HG03159 (cell line): ENCODE measurements at regions not wholly inside any gene's neighbourhood (a gene's known extent, or its start where the extent isn't known, plus 50 kb on each side); places are given as distances from the start of the nearest gene placed in this dataset.

Source experiments
- ATAC-seq: cut with Tn5 transposase; IDR thresholded peaks from one replicate; pipeline ENCODE4 v1.9.1; 2021; ENCODE audit warnings: mild to moderate bottlenecking, moderate library complexity; ENCODE audit not compliant: unreplicated experiment

DNA sequence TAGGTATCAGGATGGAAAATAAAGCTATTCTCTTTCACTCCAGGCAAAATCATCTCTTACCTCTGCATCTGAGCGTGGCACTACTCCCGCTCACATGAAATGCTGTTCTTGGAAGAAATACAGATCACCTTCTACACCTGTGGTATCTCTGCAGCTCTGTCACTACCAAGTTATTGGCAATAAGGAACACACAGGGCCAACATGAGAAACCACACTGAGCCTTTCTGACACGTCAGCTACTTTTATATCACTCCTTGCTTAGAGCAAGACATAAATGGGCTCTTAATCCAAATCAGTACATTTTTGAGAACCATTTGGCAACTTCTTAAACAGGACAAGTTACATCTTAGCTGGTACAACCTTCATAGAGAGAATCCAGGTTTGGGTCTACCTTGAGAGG, 101.8 kb upstream of the GUCY1A1 start:
- no peak for ATAC-seq

DNA sequence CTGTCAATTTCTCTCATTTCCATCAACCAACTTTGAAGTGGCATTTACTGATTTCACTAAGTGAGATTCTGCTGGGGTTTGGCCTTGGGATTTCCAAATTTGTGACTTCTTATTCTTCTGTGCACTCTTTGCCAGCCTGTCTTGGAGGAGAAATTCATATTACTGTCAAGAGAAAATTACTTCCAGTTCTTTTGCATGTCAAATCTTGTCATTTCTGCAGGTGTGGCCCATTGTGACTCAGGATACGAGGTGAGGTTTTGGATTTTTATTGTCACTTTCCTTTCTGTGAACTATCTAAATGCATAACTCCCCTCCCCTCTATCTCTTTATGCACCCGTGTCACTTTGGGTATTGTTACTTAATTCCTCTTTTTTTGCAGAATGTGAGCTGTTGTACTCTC, 102.6 kb upstream of the GUCY1A1 start:
- no peak for ATAC-seq

DNA sequence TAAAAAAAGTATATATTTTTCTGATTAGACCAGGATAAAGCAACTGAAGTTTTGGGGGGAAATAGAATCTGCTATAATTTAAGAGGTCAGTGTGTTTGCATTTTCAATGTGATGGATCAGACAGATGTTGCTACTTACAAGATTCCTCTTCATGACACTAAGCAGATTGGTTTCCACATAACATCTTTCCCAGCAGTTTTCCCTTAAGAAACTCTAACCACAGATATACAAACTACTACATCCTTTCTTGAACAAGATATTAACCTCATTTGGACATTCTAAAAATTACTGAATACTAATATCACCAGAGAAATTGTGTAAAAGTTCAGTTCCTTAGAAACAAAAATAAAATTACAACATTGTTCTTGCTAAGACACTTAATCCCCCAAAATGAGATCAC, 106.7 kb upstream of the GUCY1A1 start:
- no peak for ATAC-seq

DNA sequence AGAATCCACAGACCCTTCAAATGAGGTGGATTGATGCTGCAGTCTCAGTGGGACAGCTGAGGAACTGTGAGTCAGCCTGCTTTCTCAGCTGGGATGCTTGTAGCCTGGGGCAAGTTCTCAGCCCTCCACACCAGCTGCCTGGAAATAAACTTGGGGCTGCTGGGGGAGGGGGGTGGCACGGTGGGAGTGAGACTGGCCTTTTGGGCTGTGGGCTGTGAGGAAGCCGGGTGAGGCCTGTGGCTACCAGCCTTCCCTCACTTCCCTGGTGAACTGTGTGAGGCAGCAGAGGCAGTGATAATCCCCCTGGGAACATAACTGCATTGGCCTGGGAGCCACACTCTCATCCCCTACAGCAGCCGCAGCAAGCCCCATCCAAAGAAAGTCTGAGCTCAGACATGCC, 114.5 kb upstream of the GUCY1A1 start:
- no peak for ATAC-seq

DNA sequence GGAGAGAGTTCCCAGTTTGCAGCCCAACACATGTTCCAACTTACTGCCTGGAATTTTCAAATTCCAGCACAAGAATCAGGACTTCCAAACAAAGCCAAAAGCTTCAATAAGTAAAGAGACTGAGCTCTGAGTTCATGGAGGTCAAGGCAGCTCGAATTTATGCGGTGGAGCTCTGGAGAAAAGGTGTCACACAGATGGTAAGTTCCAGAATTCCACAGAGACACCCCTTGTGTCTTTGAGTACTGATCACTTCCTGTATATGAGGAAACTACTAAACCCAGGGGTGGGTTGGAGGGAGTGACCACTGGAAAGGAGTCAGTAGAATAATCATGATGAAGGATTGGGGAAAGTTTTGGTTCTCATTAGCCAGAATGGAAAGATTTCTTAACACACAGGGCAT, 118.5 kb upstream of the GUCY1A1 start:
- ATAC-seq = no peak

DNA sequence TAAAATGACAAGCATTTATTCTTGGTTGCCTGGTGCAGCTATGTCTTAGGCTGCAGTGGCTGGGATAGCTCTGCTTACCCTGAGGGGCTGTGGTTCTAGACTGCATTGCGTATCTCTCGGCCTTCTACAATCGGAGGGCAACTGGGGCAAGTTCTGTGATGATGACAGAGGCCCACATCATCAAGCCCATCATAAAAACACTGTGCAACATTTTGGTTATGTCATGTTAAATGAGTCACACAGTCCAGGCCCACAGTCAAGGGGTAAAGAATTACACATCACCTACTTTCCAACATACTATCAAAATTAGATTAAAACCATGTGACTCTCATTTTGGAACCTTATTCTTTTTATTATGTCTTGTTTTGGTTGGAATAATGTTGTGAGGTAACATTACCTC, 120.2 kb upstream of the GUCY1A1 start:
- no peak for ATAC-seq

DNA sequence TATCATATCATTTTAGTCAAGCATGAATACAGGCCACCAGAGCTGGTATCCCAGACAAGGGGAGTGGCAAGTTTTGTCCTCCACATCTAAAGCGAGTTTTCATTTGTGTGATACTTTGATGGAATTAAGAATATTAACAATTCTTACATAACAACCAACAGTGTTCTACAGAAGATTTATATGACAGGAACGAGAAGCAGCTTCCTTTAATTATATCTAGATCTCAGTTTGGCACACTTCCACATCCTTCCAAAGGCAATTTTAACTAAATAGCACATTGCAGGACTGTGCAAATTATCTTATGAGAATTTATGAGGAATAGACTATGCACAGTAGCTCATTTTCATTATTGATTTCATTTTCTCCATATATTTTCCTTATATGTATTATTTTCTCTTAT, 121.2 kb upstream of the GUCY1A1 start:
- no peak for ATAC-seq

DNA sequence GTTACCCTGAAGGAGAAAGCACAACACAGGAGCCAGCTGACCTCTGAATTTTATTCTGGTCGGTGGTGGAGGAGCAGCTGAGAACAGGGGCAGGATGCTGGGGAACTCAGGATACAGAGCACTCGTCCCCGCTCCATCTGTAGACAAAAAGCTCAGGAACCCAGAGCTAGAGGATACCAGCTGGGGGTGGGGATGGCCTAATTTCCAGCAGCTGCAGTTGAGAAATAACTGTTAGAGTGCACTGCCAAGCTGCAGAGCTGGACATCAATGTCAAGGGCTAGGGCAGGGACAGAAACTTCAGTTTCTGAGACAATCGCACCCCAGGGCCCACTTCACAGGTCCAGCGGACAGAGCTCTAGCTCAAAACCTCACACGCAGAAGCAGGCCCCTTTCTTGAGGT, 122.1 kb upstream of the GUCY1A1 start:
- no peak for ATAC-seq

DNA sequence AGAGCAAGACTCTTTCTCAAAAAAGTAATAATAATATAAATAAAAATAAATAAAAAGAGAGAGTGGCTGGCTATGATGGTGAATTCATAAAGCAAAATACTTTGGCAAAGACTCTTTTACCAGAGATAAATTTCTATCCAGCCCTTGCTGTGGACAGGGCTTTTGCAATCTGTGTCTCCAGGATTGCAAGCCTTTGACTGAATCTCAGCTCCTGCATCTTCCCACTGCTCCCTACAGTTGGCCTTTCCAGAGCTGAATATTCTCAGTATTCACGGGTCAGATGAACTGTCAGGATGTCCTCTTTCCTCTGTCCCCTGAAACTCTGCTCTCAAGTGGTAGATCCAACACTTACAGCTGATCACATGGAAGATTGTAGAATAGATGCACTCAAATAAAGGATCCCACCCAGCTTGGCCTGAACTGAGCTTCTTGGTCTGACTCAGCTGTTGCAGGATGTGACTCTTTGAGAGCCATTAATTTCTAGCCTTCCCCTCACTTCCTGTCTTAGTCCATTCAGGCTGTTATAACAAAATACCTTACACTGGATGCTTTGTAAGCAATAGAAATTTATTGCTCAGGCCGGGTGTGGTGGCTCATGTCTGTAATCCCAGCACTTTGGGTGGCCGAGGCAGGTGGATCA, 123.4 kb upstream of the GUCY1A1 start:
- peak; percentile 77 for ATAC-seq

DNA sequence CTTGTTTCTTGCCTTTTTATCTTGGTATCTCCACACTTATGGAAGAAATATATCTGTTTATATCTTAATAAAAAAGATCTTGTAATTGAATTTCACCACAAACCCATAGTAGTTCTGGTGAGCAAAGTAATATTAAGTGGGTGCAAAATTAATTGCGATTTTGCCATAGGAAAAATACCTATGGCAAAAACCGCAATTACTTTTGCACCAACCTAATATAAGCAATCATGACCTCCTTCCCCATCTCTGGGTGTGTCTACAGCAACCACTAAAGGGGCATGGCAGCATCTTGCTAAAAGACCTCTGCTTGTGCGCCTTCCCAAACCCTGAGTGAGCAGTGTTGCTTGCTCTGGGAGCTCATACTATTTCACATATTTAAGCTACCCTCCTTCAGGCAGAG, 124.2 kb upstream of the GUCY1A1 start:
- no peak for ATAC-seq

DNA sequence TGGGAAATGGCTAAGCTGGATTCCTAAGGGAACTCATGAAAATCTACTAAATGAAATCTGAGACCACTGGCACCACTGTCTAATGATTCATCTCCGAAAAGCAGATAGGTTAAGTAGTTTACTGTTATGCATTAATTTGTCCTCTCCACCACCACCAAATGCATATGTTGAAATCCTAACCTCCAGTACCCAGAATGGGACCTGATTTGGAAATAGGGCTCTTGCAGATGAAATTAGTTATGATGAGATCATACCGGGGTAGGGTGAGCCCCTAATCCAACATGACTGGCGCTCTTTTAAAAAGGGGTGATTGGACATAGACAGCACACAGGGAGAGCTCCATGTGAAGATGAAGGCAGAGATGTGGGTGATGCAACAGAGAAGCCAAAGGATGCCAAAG, 124.9 kb upstream of the GUCY1A1 start:
- no peak for ATAC-seq

DNA sequence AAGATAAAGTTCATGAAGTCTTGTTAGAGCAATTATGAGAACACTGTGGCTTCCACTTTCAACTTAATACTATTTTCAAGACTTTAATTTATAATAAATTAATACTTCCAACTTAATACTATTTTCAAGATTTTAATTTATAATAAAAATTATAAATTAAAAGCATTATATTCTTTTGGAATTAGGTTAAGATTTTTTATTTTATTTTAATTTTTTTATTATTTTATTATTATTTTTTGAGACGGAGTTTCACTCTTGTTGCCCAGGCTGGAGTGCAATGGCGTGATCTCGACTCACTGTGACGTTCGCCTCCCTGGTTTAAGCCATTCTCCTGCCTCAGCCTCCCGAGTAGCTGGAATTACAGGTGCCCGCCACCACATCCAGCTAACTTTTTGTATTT, 126.0 kb upstream of the GUCY1A1 start:
- ATAC-seq = no peak

DNA sequence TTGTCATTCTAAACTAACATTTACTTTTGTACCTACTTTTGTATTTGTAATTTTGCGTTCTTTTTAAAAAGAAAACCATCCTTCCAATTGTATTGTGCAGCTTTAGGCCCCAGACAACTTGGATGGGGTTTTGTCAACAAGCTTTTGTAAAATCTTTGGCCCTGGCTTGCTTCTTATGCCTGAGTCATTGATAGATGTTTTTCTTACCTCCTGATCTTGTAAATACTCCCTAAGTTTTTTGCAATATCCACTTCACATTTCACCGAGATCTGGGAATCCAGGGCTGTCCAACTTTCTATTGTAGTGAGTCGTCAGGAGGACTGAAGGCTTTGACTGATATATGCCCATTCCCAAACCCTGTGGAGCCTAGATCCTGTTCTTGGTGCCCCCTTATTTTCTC, 126.9 kb upstream of the GUCY1A1 start:
- no peak for ATAC-seq

DNA sequence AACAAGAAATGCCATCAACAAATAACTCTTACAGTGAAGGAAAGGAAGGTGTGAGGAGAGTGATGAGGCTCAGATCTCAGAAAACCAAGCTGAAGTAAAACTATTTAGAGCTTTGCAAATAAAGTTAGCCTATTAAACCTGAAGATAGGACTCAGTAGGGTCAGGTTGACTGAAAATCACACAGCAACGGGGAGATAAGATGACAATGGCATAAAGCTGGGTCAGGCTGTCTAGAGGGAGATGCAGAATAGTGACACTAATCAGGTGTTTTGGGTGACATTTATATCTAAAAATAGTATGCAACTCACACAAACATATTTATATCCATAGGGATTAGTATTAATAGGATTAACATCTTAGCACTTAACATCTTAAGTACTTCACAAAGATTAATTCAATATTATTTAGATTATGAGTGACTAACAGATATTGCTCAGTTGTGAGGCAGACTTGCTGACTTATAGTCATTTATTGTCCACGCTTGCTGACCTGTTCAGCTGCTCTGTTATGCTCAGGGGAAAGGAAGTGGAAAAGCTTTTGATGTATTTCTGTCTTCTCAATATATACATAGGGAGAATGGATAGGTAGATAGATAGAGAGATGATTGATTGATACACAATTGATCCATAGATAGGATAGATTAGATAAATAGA, 130.7 kb upstream of the GUCY1A1 start:
- no peak for ATAC-seq

DNA sequence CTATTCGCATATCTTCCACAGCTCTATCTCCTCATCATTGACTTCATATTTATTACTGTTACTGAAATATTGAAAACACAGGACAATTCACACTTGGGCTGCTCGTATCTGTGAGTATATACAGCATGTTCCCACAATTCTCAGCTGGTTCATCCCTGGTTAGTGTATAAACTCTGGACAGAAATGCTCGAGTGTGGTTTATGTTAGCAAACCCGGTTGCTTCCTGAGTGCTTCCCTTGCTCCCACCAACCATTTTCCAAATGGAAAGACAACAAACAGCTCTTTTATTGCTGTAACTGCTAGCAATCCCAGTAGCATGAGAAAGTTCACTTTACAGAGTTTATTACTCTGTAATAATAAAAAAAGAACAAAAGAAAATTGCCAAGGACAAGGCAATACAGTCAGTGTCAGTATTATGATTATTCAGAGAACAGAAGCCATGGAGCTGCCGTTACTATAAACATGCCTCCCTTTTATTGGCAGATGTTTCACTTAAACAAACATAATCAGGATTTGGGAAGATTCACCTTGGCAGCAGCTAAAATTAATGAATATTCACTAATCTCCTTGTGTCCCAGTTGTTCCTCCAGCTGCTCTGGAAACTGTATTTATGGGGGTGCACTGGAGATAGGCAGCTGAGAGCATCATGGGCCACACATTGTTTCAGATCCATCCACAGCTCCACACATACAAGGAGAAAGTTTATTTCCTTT, 134.1 kb upstream of the GUCY1A1 start:
- ATAC-seq = no peak

DNA sequence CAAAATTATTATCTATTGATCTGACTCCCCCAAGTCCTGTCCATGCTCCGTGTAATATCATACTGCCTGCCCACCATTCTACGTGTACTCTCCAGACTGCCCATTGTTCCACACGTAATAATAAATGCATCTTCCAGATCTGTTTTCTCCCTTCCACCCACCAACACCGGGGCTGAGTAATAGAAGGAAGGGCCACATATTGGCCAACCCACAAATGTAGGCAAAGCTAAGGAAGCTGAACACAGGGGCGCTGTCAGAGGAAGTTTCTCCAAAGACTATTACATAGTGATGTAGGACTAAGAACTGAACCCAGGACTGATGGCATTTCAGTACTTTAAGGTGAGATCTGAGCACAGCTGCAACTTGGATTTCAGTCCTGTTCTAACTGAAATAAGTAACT, 135.8 kb upstream of the GUCY1A1 start:
- ATAC-seq = no peak

DNA sequence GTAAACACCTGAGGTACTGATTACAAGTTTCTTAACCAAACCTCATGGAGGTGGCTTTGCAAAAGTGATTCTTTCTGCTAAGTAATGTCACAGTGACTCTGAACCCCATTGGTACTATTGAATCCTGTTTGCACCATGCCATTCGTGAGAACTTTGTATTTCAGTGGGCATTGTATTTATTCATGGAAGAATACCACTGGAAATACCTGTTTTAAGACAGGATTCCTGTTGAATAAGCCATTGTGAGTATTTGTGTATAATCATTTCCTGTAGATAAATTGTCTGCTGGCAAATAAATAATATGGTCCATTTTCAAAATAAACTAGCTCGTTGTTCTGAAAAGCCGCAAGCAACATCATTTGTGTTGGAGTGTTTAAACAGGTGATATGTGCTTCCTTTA, 136.4 kb upstream of the GUCY1A1 start:
- no peak for ATAC-seq

DNA sequence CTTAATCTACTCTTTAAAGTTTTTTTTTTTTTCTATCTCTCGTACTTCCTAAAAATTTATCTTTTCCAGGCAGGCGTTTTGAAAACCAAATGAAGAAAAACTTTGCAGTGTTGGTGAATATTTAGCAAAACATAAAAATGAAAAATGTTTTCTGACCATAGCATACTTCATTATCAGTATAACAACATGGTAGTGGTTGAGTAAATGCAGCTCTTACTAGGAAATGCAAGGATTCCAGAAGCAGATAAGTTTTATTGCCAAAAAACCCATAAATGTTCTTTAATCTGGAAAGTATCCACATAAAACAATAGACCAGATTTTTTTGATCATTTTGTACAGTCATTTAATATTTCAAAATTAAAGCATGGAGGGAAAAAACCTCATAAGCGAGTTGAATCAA, 136.9 kb upstream of the GUCY1A1 start:
- ATAC-seq = no peak

DNA sequence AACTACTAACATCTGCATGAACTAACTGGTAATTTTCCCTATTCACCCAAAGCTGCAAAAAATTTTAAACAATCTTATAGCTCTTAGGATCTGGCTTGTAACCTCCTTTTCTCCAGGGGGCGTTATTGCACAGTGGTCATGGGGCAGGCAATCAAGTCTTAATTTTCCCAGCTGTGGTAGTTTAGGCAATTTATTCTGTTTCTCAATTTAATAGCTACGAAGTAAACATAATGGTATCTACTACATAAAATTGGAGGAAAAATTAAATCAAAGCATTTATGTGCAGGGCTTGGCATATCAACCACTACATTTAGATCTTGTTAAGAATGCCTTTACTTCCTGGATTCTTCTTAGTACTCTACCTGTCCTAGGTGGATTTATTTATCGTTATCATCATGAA, 137.4 kb upstream of the GUCY1A1 start:
- no peak for ATAC-seq

DNA sequence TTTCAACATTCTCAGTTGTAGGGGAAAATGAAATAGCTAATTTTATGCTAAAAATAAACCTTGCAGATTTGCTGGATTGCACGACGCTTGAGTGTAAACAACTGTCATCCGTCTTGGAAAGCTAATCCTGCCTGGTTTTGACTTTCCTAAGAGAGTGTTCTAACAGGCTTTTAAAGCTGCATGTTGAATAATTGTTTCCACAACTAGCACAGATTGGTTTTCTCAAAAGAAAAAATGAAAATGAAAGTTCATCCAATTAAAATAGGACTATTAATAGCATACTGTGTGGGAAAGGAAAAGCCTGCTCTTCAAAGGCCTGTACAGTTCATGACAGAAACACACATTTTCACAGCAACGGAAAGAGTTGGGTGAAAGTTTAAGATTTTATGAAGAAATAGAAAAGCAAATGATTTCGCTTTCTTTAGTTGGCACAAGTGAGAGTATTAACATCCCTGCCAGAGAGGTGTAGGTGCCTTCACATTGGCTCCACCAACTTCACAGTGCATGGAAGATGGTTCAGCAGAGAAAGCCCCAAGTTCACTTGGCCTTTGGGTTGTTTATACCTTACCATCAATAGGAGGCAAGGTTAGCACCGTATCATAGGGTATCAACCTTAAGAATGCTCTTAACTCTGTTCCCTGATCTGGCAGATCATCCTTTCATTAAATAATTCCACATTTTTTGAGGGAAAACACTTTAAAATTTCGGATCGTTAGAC, 140.0 kb upstream of the GUCY1A1 start:
- no peak for ATAC-seq

DNA sequence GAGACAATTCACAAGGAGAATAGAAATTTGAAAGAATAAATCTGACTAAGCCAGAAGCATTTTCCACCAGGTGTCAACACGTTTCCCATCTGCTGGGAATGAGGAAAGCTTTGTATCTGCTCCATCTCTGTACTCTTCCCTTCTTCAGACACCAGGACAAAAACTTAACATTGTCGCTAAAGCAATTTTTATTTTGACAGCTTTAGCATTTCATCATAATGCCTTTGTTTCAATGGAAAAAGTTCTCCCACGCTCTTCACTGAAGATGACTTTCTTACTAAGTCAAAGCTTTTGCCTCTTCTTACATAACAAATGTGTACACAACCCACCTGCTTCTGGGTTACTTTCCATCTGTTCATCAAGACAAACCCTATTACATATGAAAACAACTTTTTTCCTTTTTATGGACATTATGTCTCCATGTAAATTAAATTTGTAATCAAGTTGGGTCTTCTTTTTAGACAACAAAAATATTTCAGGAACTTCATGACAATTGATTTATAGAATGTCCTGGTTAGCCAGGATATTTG, 141.7 kb upstream of the GUCY1A1 start:
- ATAC-seq = no peak

DNA sequence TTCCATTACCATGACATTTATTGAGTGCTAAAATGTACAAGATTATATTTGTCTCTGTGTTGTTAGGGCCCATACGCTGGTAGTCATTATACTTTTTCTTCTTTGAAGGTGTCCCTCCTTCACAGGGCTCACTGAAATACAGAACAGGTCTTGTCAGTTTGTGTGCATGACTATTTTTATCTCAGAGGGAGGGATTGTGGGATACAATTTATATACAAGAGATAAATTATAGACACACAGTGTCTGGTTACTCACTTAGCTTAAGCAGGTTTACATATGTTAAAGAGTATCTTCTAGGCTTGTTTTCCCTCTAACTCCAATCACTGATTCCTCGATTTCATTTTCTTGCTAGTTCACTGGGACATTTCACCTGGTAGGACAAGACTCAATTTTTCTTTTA, 143.3 kb upstream of the GUCY1A1 start:
- ATAC-seq = no peak
